Epithelial cell of esophagus (primary cell): ENCODE measurements at regions not wholly inside any gene's neighbourhood (a gene's known extent, or its start where the extent isn't known, plus 50 kb on each side); places are given as distances from the start of the nearest gene placed in this dataset.

Experiments
- DNase-seq: peaks from one replicate; pipeline ENCODE4 v3.0.0; 2010; ENCODE audit warnings: low read depth
- H3K4me3 ChIP-seq: 2 replicates; pipeline ENCODE4 v1.5.1; 2011; ENCODE audit warnings: mild to moderate bottlenecking, low read length, control low read depth
- TF ChIP-seq, protein P1 (sequence below): IDR thresholded peaks from 2 replicates; pipeline ENCODE4 v1.5.1; 2011; ENCODE audit warnings: low read depth, mild to moderate bottlenecking, low read length, control low read depth, inconsistent platforms; ENCODE audit not compliant: insufficient read depth; ENCODE audit errors: missing control alignments

GRCh38 chr1:101165954-101166353 is 70.9 kb upstream of the S1PR1 start:
- TF ChIP-seq, protein P1, sequence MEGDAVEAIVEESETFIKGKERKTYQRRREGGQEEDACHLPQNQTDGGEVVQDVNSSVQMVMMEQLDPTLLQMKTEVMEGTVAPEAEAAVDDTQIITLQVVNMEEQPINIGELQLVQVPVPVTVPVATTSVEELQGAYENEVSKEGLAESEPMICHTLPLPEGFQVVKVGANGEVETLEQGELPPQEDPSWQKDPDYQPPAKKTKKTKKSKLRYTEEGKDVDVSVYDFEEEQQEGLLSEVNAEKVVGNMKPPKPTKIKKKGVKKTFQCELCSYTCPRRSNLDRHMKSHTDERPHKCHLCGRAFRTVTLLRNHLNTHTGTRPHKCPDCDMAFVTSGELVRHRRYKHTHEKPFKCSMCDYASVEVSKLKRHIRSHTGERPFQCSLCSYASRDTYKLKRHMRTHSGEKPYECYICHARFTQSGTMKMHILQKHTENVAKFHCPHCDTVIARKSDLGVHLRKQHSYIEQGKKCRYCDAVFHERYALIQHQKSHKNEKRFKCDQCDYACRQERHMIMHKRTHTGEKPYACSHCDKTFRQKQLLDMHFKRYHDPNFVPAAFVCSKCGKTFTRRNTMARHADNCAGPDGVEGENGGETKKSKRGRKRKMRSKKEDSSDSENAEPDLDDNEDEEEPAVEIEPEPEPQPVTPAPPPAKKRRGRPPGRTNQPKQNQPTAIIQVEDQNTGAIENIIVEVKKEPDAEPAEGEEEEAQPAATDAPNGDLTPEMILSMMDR: no peak
- H3K4me3 ChIP-seq: no peak overlapping the region
- no peak for DNase-seq

DNA sequence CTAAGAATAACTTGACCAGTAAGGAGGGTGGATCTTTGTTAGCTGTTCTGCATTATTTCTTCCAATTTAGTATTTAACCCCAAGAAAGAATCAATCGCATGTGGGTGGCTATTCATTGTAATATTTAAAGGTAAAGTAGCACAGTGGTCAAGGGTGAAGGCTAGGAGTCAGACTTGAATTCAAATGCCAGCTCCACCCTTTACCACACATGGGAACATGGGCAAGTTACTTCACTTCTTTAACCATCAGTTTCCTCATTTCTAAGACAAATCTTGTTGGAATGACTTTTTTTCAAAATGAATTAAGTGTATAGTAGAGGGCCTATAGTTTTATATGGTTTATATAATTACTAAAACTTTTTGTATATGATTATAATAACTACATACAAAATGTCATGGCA is 71.3 kb upstream of the S1PR1 start:
- DNase-seq: no peak

DNA sequence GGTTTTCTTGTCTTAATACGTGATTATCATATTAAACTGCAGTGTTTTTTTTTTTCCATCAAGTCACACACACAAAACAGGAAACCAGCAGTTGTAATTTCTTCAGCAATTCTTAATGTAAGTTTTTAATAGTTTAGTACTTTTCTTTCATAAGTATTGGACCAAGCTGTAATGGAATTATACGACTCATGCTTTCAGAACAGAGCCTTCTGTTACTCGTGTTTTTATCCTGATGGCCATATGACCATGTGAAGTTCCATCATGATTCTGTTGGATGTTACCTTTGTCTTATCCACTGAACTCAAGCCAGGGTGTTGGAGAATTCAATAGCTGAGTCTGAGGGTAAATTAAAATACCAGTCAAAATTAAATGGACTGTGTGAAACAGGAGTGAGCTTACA is 72.0 kb upstream of the S1PR1 start:
- TF ChIP-seq, protein P1: no peak
- no peak overlapping the region for H3K4me3 ChIP-seq
- DNase-seq: no peak

More for the DNA sequence above, 71.3 kb upstream of the S1PR1 start:
- TF ChIP-seq, protein P1: no peak
- no peak overlapping the region for H3K4me3 ChIP-seq

DNA sequence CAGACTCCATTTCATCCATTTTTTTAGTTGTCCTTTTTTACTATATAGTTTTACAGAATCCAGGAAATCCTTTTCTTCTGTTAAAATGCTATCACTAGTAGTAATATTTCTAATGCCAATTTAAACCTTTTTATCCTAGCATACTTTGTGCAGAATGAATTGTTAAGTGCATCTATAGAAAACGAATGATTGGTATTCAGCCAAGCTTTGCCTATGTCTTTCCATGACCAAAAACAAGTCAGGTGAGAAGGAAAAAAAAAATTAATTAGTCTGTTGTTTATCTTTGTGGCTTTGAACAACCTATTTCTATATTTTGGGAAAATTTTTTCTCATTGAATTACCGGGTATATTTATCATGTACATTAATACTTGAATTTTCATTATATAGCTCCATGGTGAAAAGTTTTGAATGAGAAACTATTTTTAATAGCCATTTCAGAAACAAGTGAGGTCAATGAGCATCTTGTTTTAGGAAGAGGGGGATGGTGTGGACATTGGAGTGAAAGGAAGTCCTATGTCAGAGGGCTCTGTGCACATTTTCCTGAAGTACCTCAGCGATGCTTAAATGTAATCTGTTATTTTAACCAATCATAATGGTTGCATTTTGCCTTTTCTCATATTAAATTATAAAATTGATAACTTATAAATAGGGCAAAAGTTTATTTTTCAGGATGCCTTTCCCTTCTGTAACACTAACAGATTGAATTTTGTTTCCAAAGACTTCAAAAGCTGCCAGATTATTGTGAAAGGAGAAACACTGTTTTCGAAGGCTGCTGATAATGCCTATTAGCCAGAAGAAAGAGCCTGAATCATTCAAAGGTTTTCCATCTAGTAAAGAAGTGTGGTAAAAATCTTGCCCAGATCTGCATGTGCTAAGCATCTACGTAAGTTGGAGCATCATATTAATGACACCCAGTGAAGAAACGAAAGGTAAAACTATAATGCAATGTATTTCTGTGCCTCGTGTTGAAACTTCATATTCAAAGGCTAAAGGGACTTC is 73.8 kb upstream of the S1PR1 start:
- no peak overlapping the region for H3K4me3 ChIP-seq
- no peak for DNase-seq
- TF ChIP-seq, protein P1: no peak

DNA sequence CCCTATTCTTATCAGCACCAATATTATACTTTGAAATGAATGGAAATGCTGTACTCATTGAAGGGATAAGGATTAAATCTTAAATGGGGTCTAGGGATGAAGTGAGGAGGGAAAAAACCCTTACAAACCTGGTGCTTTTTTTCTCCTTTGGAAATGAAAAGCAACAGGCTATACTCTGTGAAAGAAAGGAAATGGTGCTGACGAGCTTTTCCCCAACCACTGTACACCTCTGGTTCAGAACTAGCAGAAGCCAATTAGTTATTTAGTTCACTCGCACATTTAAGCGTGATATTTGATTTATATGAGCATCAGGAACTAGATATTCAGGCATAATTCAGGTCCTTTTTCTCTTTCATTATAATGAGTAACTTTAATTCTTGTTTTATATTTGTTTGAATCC is 74.5 kb upstream of the S1PR1 start:
- TF ChIP-seq, protein P1: no peak
- DNase-seq: no peak
- H3K4me3 ChIP-seq: no peak overlapping the region

GRCh38 chr1:101161619-101162018 is 75.2 kb upstream of the S1PR1 start:
- TF ChIP-seq, protein P1: no peak
- no peak for DNase-seq
- H3K4me3 ChIP-seq: no peak overlapping the region
